T-helper 2 cell treated with Interferon-gamma antibody and Interleukin-4, amounts not matched to agents 5 μg/mL and 100 μg/mL, for 36 hours (primary cell): ENCODE measurements at regions not wholly inside any gene's neighbourhood (a gene's known extent, or its start where the extent isn't known, plus 50 kb on each side); places are given as distances from the start of the nearest gene placed in this dataset.
"Not testable (repeated sequence)": the region's sequence is repeated elsewhere in the genome, so short reads cannot be mapped to it uniquely, and the experiment has no call there.

Source experiments
- DNase-seq: peaks from one replicate; pipeline ENCODE4 v3.0.0; 2021; ENCODE audit warnings: low spot score
- H3K27ac Mint-ChIP-seq: one replicate; pipeline ENCODE4 v1.8.0; 2021; ENCODE audit warnings: mild to moderate bottlenecking, mixed read lengths
- H3K27me3 Mint-ChIP-seq: one replicate; pipeline ENCODE4 v1.8.0; 2021; ENCODE audit warnings: low read depth, mixed read lengths
- H3K36me3 Mint-ChIP-seq: one replicate; pipeline ENCODE4 v1.8.0; 2021; ENCODE audit warnings: low read depth, mixed read lengths
- H3K4me1 Mint-ChIP-seq: one replicate; pipeline ENCODE4 v1.8.0; 2021; ENCODE audit warnings: low read depth, mixed read lengths
- H3K4me3 Mint-ChIP-seq: one replicate; pipeline ENCODE4 v1.8.0; 2022; ENCODE audit warnings: mild to moderate bottlenecking, moderate library complexity, mixed read lengths
- H3K9me3 Mint-ChIP-seq: one replicate; pipeline ENCODE4 v1.8.0; 2021; ENCODE audit warnings: mixed read lengths

DNA sequence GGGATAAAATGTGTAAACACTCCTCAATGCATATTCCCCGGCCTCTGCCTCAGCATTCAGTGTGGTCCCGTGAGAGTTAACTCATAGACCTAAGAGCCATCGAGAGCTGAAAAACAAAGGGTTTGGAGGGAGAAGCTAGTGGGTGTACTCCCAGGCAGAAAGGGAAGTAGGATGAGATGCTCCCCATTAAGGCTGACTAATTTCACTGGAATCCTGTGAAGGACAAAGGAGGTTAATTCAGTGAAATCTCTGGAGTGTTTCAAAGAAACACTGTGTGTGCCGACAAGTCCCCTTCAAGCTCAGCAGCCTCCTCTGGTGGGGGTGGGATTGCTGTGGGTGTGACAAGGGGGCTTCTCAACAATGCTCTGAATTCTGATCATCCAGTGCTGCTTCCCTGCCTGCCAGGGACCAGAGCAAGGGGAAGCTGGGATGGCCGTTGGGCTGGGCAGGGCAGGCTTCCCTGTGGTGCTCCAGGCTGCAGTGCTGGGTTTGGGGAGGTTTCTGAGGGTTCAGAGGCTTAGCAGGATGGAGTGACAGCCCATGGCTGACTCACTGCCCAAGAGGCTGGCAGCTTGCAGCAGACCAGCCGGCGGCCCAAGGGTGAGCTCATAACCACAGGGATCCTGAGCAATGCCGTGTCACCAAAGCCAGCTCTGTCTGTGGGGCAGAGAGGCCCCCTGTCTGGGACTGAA is 61.4 kb upstream of the BMAL1 start:
- H3K27me3 Mint-ChIP-seq = peaks cover 6% of the 10 kb centered on the region
- H3K36me3 Mint-ChIP-seq = no peaks in the 10 kb centered on the region
- peak; percentile 18 for DNase-seq
- no peaks in the 10 kb centered on the region for H3K9me3 Mint-ChIP-seq
- H3K4me1 Mint-ChIP-seq = no peaks in the 10 kb centered on the region
- no peak overlapping the region for H3K4me3 Mint-ChIP-seq
- H3K27ac Mint-ChIP-seq = no peak overlapping the region

DNA sequence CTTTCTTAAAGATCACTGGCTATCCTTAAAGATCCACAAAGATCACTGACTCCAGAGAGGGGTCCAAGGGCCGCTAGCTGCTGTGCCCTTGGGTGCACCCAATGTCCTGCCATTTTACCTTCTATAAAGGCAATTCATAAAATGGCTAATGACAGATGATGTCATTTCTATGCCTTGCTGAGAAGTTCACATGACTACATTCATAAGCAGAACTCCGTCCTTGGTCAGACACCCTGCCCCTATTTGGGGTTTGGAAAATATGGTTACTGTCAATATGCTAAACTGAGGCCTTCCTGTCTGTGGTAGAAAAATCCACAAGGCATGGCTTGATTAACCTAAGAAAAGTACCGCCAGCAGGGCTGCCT is 60.9 kb upstream of the BMAL1 start:
- H3K27ac Mint-ChIP-seq = no peak overlapping the region
- H3K27me3 Mint-ChIP-seq = peaks cover 6% of the 10 kb centered on the region
- no peak for DNase-seq
- H3K4me3 Mint-ChIP-seq = no peak overlapping the region
- no peaks in the 10 kb centered on the region for H3K9me3 Mint-ChIP-seq
- H3K36me3 Mint-ChIP-seq = no peaks in the 10 kb centered on the region
- no peaks in the 10 kb centered on the region for H3K4me1 Mint-ChIP-seq

DNA sequence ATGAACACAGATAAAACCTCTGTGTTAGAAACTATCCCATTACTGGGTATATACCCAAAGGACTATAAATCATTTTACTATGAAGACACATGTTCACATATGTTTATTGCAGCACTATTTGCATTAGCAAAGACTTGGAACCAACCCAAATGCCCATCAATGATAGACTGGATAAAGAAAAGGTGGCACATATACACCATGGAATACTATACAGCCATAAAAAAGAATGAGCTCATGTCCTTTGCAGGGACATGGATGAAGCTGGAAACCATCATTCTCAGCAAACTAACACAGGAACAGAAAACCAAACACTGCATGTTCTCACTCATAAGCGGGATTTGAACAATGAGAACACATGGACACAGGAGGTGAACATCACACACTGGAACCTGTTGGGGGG is 58.9 kb upstream of the BMAL1 start:
- H3K36me3 Mint-ChIP-seq, H3K4me1 Mint-ChIP-seq, H3K27me3 Mint-ChIP-seq, DNase-seq, H3K27ac Mint-ChIP-seq, H3K9me3 Mint-ChIP-seq, H3K4me3 Mint-ChIP-seq: not testable (repeated sequence)

DNA sequence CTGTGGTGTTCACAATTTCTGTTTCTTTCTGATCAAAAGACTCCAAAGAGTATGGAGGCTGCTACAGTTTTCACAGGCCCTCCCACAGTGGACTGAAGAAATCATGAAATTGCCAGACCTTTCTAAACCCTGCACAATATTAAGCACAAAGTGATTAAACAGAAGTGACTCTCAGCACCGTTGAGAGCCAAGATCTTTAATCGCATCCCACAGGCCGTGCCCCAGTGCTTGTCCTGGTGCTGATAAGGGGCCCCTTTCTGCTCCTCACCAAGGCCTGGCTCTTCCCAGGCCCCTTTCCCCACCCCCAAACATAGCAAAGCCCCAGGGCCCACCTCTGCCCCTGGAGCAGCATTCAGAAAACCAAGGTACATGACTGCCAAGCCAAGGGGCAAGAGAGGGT is 57.4 kb upstream of the BMAL1 start:
- Mint-ChIP-seq H3K27ac (no peak overlapping the region), H3K27me3 (peaks cover 3% of the 10 kb centered on the region)

DNA sequence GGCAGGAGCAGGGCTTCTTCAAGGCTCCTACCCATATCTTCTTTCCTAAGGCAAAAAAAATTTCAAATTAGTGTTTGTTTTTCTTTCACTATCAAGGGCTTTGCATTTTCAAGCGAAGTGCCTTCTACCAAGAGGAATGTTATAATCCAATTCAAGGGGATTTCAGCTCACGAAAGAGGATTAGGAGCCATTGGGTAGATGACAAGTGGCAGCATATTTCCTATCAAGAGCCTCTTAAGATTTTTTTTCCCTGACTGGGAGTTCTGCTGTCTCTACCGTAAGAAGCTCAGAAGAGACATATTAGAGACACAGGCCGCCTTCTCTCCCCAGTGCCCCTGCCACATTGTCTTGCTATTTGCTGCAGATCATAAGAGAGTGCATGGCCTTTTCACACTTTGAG is 55.9 kb upstream of the BMAL1 start:
- Mint-ChIP-seq H3K4me3 (no peak overlapping the region), H3K36me3 (no peaks in the 10 kb centered on the region), H3K4me1 (no peaks in the 10 kb centered on the region), H3K27me3 (peaks cover 3% of the 10 kb centered on the region), H3K27ac (no peak overlapping the region), H3K9me3 (no peaks in the 10 kb centered on the region)
- no peak for DNase-seq

More for the DNA sequence above, 57.4 kb upstream of the BMAL1 start:
- Mint-ChIP-seq H3K9me3 (no peaks in the 10 kb centered on the region), H3K4me3 (no peak overlapping the region), H3K36me3 (no peaks in the 10 kb centered on the region), H3K4me1 (no peaks in the 10 kb centered on the region)
- no peak for DNase-seq

DNA sequence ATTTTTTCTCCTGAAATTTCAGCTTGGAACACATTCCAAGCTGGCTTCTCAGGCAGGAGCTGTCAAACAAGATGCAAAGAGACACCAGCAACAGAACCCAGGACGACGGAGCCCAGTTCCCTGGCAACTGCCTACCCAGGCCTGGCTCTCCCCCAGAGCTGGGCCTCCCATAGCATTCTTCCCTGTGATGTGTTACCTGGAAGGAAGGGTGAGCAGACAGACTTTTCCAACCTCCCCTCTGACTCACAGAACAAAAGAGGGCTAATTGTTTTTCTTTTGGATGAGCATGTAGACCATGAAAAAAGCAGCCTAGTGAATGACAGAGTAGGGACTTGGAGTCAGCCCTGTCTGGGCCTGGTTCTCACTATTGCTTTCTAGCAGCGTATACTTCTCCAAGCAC is 55.3 kb upstream of the BMAL1 start:
- Mint-ChIP-seq H3K36me3 (no peaks in the 10 kb centered on the region), H3K27me3 (peaks cover 3% of the 10 kb centered on the region), H3K27ac (no peak overlapping the region), H3K4me1 (no peaks in the 10 kb centered on the region), H3K9me3 (no peaks in the 10 kb centered on the region), H3K4me3 (no peak overlapping the region)
- no peak for DNase-seq

DNA sequence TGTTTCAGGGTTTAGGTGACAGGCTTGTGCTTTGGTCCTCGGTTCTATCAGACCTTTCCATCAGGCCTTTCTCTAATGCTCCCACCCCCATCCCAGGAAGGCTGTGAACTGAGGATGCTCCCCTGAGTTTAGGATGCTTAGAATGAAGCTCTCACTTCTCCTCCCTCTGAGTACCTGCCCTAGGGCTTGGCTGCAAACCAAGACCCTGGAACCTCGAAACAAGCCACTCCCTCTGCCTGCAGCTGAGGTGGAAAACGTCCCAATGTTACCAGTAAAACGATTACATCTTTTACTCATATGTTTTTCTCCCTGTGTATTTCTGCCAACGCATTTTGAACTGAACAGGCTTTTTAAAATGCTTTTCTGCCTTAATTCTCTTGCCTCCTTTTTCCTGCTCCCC is 54.5 kb upstream of the BMAL1 start:
- no peak overlapping the region for H3K27ac Mint-ChIP-seq
- H3K4me3 Mint-ChIP-seq = no peak overlapping the region
- H3K9me3 Mint-ChIP-seq = no peaks in the 10 kb centered on the region
- no peaks in the 10 kb centered on the region for H3K36me3 Mint-ChIP-seq
- no peak for DNase-seq
- peaks cover 3% of the 10 kb centered on the region for H3K27me3 Mint-ChIP-seq
- H3K4me1 Mint-ChIP-seq = no peaks in the 10 kb centered on the region

DNA sequence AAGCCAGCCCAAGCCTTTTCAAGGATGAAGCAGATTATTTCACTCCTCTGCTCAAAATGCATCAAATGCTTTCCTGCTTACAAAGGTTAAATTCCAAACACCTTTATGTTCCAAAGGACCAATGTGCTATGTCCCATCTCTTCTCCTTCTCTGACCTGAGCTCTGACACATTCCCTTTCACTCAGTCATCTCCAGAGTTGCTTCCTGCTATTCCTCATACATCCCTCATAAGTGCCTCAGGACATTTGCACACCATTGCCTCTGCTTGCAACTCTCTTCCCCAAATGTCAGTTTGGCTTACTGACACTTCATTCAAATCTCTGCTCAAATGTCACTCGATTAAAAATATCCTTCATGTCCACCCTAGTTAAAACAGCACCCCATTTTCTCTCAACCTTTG is 53.3 kb upstream of the BMAL1 start:
- no peak overlapping the region for H3K27ac Mint-ChIP-seq
- no peaks in the 10 kb centered on the region for H3K9me3 Mint-ChIP-seq
- H3K4me3 Mint-ChIP-seq = no peak overlapping the region
- H3K4me1 Mint-ChIP-seq = no peaks in the 10 kb centered on the region
- H3K36me3 Mint-ChIP-seq = no peaks in the 10 kb centered on the region
- no peak for DNase-seq
- H3K27me3 Mint-ChIP-seq = peaks cover 1% of the 10 kb centered on the region

DNA sequence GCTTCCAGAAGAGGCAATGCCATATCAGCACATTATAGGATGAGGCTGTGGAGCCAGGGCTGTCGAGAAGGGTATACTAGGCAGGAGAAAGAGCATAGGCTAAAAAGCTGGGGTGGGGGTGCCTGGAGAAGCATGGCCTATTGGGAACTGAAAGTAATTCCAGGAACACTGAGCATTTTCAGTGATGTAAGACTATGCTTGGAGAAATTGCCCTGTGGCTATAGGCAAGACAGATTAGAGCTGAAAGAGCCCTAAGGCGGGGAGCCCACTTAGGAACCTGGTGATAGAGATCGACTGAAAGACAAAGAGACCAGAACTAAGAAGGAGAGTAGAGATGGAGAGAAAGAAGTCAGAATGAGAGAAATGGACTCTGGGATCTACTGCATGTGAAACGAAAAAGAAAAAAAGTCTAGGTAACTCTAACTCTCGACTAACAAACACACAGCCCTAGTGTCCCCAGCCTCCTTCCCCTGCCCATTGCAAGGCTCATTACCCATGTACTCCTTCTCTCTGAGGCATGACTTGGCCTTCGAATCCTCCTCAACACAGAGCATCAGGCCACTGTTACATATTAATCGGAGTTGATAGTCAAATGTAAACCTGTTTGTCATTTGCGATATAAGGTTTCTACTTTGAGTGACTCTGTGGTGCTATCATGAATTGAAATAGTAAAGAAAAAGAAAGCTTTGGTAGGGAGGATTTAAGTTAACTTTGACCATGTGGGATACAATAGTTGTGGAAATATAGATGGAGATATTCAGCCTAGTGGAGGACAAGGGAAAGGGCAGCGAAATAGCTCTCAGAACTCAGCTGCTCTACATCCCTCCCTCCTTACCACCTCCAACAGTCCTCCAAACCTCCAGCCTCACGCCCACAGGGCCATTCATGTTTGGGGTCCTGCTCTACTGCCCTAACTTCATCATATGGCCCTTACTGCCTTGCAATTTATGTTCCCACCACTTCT is 52.3 kb upstream of the BMAL1 start:
- Mint-ChIP-seq H3K36me3 (no peaks in the 10 kb centered on the region), H3K27me3 (peaks cover 5% of the 10 kb centered on the region), H3K4me3 (no peak overlapping the region), H3K9me3 (no peaks in the 10 kb centered on the region), H3K27ac (no peak overlapping the region), H3K4me1 (no peaks in the 10 kb centered on the region)
- no peak for DNase-seq

DNA sequence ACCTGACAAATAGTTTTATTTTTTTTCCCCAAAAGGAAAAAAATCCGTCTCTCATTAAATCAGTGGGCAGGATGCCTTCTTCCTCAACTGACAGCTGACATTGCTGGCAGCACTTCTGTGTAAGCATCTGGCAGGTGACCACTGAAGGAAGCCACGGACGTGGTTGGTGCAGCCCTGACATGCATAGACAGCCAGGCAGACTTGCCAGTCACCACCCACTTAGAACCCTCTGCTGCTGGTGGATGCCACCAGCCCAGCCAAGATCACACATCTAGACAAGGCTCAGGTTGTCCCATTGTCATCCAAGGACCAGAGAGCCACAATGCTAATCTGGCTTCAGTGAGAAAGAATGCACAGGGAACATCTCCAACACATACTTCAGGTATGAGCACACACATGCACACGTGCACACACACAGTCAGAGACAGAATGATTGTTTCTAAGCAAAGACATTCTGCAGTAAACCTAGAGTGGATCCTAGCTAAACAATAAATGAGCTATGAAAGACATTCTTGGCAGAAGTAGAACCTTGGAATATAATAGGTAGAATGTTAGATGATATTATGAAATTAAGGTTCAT is 49.8 kb upstream of the BMAL1 start:
- Mint-ChIP-seq H3K4me1 (no peaks in the 10 kb centered on the region), H3K9me3 (no peaks in the 10 kb centered on the region), H3K4me3 (no peak overlapping the region), H3K27me3 (peaks cover 6% of the 10 kb centered on the region), H3K36me3 (no peaks in the 10 kb centered on the region), H3K27ac (no peak overlapping the region)
- DNase-seq = no peak
